GM21526 (cell line): ENCODE measurements at regions not wholly inside any gene's neighbourhood (a gene's known extent, or its start where the extent isn't known, plus 50 kb on each side); places are given as distances from the start of the nearest gene placed in this dataset.
"Not testable (repeated sequence)": the region's sequence is repeated elsewhere in the genome, so short reads cannot be mapped to it uniquely, and the experiment has no call there.

Source experiments
- ATAC-seq: cut with Tn5 transposase; IDR thresholded peaks from one replicate; pipeline ENCODE4 v1.9.1; 2021; ENCODE audit warnings: moderate library complexity; ENCODE audit not compliant: unreplicated experiment, low FRiP score

DNA sequence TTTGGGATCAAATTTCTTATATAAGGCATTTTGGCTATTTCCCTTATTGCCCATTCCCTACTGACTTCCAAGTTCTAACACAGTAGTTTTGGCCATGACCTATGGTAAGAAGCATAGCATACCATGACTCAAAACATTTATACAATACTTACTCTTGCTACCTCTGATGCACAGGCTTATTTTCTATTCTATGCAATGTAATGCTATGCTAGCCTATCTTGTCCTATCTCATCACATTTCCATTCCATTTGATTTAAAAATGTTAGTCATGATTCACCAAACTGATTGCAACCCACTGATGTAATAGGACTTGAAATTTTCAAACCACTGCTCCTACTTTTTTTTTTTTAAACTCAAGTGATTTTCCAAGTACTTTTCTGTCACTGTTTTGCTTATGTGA is 658.5 kb downstream of the TYW1 start:
- ATAC-seq = no peak

DNA sequence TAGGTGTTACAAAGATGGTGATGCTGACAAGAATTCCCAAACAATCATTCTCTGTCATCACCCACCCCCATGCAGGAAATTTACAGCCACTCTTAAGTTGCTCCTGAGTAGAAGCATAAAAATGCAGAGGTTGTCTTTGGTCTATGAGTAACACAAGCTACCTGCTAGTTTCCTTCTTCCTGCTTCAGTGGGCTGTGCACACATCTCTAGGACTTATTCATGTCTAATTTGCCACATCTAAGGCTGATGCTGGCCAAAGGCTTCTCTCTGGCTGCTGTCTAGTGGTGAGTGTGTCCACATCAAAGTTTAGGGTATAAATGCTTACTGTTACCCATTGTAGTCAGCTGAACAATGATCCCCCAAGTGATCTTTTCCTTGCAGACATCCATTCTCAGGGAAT is 662.5 kb downstream of the TYW1 start:
- no peak for ATAC-seq

DNA sequence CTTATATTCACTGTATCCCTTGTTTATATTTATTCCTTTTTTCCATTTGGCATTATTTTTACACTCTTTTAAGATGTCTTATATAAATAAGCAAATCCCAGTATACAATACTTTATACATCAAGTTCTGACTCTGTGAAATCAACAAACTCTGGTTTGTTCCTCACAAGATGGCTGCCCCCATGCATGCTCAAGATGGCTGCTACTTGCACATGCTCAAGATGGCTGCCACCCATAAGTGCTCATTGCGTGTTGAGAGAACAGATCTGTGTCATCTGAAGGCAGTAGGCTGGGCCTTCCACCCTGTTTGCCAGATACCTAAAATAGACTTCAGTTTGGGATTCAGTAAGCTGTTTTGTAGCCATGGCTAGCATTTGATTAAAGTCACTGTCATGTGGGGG is 666.2 kb downstream of the TYW1 start:
- no peak for ATAC-seq

DNA sequence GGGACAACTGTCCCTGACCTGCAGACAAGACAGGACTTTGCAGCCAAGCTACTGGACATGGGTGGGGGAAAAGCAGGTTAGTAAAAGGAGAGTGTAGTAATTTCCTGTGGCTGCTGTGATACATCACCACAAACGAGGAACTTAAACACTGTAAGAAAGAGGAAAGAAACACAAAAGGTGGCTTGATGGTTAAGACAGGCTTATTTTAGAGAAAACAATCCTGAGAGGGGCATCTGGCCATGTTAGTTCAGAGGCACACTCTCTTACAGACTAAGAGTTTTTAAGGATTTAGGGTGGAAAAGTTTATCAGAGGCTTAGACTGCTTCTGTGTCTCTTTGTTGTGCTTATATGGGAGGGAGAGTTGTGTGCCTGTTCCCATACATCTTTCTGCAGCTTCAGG is 667.0 kb downstream of the TYW1 start:
- no peak for ATAC-seq

DNA sequence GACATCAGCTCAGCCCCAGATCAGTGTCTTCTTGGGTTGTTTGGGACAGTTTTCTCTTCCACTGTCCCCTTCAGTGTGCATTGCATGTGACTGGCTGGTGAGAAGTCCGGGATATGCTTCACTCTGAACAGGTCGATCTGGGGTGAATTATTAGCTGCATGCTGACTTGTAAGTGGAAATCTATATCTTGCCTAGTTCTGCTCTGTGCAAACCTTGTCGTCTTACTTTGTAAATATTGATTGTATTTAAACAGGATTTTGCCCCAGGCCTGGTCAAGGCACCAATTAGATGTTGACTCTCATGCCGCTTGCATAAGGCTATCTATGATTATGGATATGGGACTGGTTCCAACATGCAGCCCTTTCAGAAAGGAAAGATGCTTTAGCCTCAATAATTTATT is 669.7 kb downstream of the TYW1 start:
- ATAC-seq = not testable (repeated sequence)

GRCh38 chr7:67671006-67671548 is 674.4 kb downstream of the TYW1 start:
- no peak for ATAC-seq

DNA sequence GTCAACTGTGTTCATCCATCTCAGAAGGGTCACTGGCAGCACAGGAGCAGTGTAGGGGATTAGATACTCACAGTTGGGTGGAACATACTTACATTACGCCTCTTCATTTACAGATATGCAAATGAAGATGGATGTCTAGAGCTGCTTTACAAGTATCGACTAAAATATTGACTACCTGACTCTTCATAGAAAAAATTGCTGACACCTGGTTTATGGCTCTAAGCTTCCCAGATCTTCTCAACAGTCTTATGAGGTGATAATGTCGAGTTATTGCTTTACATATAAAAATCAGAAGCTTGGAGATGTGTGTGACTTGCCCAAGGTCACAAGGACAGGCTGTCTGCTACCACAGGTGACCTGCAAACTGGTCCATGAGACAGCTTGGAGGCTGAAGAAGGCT is 677.2 kb downstream of the TYW1 start:
- ATAC-seq = no peak

- ATAC-seq = not testable (repeated sequence)
These were observed 678.2 kb downstream of the TYW1 start for GRCh38 chr7:67674862-67675261.

- ATAC-seq = no peak
These were observed 679.3 kb downstream of the TYW1 start for GRCh38 chr7:67675971-67676370.

DNA sequence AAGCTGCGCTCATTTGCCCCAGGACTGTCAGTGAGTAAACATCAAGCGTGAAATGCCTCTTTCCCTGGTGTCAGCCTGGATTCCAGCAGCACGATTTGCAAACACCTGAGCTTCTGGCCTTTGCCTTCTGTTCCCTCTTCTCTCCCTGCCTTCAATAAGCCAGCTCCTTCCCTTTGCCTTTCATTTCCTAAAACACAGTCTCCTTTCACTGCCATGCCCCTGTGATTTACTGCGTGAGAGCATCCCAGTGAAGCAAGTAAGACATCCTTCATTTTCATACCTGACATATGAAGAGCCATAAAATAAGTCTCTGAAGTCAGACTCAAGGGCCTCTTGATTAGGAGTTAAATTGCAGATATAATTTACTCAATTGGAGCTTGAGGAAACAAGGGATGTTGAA is 681.8 kb downstream of the TYW1 start:
- no peak for ATAC-seq

GRCh38 chr7:67683628-67684027 is 687.0 kb downstream of the TYW1 start:
- no peak for ATAC-seq

- no peak for ATAC-seq
These were observed 694.1 kb downstream of the TYW1 start for GRCh38 chr7:67690700-67691099.

GRCh38 chr7:67692425-67692824 is 695.8 kb downstream of the TYW1 start:
- no peak for ATAC-seq

- no peak for ATAC-seq
These were observed 699.5 kb downstream of the TYW1 start for GRCh38 chr7:67696124-67696523.

DNA sequence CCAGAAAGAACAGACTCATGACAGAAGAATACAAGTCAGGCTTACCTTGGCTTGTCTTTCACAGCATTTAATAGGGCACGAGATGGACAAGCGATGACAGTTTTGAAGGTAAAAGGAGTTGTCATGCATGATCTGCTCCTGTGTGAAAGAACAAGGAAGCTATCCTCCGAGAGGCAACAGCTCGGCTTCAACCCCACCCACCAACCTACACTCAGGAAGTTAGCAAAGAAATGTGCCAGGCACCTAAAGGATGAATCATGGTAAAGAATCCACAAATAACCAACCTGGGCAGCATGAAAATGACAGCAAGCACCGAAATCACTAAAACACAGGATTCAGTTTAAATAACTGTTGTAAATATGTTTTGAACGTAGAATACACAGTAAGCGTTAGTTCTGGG is 700.2 kb downstream of the TYW1 start:
- ATAC-seq = no peak

- ATAC-seq = no peak
These were observed 701.7 kb downstream of the TYW1 start for GRCh38 chr7:67698354-67698753.

- no peak for ATAC-seq
These were observed 709.2 kb downstream of the TYW1 start for GRCh38 chr7:67705850-67706249.

- ATAC-seq = no peak
These were observed 715.1 kb downstream of the TYW1 start for GRCh38 chr7:67711706-67712105.

DNA sequence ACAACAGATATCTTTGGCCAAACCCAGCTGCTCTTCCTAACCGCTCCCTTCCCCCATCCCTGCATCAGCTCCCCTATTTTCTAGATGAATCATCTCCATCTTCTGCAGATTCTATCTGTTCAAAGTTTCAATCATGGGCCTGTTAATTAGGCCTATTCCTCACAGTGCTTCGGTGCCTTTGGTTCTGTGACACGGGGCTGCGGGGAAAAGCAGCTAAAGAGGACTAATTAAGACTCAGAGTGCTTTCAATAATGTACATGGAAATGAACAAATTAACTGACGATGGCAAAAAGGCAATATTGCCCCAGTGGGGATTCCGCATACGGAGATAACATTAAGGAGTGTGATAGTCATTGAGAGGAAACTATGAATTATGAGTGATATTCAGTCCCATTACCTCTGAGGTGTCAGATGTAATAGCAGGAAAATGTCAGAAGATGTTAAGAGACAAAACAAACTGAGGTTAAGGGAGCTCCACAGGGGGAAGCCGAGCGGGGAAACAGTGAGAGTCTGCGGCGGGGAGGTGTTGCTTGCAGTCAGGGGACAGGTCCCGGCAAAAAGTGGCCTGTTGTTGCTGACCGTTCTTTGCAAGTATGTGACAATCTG is 716.9 kb downstream of the TYW1 start:
- ATAC-seq = no peak

DNA sequence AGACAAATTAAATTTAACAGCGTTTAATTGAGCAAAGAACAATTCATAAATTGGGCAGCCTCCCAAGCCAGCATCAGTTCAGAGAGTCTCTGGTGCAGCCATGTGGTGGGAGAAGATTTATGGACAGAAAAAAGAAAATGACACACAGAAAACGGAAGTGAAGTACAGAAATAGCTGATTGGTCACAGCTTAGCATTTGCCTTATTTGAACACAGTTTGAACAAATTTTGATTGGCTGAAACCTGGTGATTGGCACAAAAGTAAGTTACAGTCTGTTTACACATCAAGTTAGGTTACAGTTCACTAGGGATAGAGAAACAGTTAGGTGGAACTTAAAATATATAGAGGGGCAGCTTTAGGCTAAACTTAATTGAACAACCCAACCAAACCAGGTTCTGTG is 720.1 kb downstream of the TYW1 start:
- ATAC-seq = no peak

DNA sequence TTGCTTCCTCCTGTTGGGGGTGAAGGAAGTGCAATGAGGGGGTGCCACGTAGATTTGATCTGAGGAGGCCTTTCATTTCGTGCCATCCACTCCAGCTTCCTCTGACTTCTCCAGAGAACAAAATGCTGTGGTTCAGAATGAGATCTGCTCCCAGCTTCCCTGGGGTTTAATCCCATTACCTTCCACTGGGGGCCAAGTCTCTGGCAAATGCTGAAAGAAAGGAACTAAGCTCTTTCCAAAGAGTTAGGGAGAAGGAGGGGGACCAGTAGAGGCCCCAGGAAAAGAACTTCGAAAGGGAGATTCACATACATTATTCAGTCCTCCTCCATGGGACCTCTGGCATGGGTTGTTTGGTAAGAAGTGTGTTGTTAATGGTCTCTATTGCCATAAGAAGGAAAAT is 727.0 kb downstream of the TYW1 start:
- ATAC-seq = no peak

- no peak for ATAC-seq
These were observed 727.8 kb downstream of the TYW1 start for GRCh38 chr7:67724435-67724834.

DNA sequence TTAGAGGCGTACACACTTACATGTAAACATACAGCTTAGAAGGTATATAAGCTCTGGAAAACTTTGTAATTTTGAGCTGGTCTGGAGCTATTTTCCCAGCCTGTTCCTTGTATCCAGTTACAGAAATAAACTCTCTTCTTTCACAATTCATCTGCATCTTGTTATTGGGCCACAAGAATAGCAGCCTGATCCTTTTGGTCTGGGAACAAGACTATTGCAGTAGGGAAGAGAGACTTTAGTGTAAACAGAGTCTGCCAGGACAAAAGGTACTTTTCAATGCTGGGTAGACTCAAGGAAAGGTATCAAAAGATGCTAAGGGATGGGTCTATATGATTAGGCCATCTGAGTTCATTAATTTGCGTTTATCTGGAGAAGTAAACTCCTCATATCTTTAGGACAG is 728.3 kb downstream of the TYW1 start:
- no peak for ATAC-seq
